ENCODE measurements at regions not wholly inside any gene's neighbourhood (a gene's known extent, or its start where the extent isn't known, plus 50 kb on each side); places are given as distances from the start of the nearest gene placed in this dataset.
"Not testable (repeated sequence)": the region's sequence is repeated elsewhere in the genome, so short reads cannot be mapped to it uniquely, and the experiment has no call there.

DNA sequence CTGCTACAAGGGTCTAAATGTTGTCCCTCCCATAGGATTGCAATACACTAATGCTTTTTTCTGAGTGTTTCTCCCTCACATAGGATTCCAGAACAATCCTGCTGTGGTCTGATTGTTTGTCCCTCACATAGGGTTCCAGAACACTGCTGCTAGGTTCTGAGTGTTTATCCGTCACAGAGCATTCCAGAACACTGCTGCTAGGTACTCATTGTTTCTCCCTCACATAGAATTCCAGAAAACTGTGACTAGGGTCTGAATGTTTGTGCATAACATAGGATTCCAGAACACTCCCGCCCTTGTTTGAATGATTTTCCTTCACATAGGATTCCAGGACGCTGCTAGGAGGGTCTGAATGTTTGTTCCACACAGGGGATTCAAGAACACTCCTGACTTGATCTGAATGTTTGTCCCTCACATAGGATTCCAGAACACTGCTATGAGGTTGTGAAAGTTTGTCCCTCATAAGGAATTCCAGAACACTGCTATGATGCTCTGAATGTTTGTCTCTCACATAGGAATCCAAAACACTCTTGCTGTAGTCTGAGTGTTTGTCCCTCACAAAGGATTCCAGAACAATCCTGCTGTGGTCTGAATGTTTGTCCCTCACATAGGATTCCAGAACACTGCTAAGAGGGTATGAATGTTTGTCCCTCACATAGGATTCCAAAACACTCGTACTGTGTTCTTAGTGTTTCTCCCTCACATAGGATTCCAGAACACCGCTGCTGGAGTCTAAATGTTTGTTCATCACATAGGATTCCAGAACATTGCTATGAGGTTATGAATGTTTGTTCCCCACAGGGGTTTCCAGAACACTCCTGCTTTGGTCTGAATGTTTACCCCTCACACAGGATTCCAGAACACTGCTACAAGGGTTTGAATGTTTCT lies 213.5 kb downstream of the FOXD4L6 start:
- no peak overlapping the region for H3K4me3 Mint-ChIP-seq
- no peak for ATAC-seq (ENCODE audit: low read depth in 2 of 2)
- peaks cover 55 to 85% of the 10 kb centered on the region in 2 donors for H3K36me3 Mint-ChIP-seq
- H3K27ac Mint-ChIP-seq = no peak overlapping the region
- H3K9me3 Mint-ChIP-seq = peaks cover 37 to 98% (median 92%) of the 10 kb centered on the region in 7 donors
- H3K27me3 Mint-ChIP-seq = no peaks in the 10 kb centered on the region
- H3K4me1 Mint-ChIP-seq = peaks cover 0 to 2% (median 0%) of the 10 kb centered on the region in 3 donors
- no peak for DNase-seq

DNA sequence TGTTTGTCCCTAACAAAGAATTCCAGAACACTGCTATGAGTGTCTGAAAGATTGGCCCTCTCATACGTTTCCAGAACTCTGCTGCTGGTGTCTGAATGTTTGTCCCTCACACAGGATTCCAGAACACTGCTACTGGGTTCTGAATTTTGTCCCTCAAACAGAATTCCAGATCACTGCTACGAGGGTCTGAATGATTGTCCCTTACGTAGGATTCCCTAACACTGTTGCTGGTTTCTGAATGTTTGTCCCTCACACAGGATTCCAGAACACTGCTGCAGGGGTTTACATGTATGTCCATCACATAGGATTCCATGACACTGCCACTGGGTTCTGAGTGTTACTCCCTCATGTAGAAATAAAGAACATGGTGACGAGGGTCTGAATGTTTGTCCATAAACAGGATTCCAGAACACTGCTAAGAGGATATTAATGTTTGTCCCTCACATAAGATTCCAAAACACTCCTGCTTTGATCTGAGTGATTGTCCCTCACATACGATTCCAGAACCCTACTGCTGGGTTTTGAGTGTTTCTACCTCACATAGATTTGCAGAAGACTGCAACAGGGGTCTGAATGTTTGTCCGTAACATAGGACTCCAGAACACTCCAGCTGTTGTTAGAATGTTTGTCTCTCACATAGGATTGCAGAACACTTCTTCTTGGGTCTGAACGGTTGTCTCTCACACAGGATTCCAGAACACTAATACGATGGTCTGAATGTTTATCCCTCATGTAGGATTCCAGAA lies 214.4 kb downstream of the FOXD4L6 start:
- peaks cover 0 to 2% (median 0%) of the 10 kb centered on the region in 3 donors for H3K4me1 Mint-ChIP-seq
- H3K27me3 Mint-ChIP-seq = no peaks in the 10 kb centered on the region
- no peak for DNase-seq
- H3K4me3 Mint-ChIP-seq = no peak overlapping the region
- H3K27ac Mint-ChIP-seq = peak overlapping the region in 1 of 6 donors; percentile 1
- no peak for ATAC-seq (ENCODE audit: low read depth in 2 of 2)
- peaks cover 39 to 98% (median 91%) of the 10 kb centered on the region in 7 donors for H3K9me3 Mint-ChIP-seq
- H3K36me3 Mint-ChIP-seq = peaks cover 56 to 89% of the 10 kb centered on the region in 2 donors

DNA sequence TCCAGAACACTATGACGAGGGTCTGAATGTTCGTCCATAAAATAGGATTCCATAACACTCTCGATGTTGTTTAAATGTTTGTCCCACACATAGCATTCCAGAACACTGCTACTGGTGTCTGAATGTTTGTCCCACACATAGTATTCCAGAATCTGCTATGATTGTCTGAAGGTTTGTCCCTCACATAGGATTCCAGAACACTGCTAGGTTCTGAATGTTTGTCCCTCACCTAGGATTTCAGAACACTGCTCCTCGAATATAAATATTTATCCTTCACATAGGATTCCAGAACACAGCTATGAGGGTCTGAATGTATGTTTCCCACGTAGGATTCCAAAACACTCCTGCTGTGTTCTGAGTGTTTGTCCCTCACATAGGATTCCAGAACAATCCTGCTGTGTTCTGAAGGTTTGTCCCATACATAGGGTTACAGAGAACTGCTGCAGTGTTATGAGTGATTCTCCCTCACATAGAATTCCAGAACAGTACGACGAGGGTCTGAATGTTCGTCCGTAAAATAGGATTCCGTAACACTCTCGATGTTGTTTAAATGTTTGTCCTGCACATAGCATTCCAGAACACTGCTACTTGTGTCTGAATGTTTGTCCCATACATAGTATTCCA lies 215.3 kb downstream of the FOXD4L6 start:
- Mint-ChIP-seq H3K27ac (peak overlapping the region in 1 of 6 donors; percentile 15), H3K36me3 (peaks cover 62 to 83% of the 10 kb centered on the region in 2 donors), H3K27me3 (no peaks in the 10 kb centered on the region), H3K4me3 (no peak overlapping the region), H3K9me3 (peaks cover 40 to 98% (median 91%) of the 10 kb centered on the region in 7 donors), H3K4me1 (no peaks in the 10 kb centered on the region)
- ATAC-seq (ENCODE audit: low read depth in 2 of 2) = no peak
- DNase-seq = no peak

DNA sequence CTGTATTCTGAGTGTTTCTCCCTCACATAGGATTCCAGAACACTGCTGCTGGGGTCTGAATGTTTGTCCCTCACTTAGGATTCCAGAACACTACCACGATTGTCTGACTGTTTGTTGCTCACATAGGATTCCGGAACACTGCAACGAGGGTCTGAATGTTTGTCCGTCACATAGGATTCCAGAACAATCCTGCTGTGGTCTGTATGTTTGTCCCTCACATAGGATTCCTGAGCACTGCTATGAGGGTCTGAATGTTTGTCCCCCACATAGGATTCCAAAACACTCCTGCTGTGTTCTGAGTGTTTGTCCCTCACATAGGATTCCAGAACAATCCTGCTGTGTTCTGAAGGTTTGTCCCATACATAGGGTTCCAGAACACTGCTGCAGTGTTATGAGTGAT lies 215.8 kb downstream of the FOXD4L6 start:
- peaks cover 62 to 83% of the 10 kb centered on the region in 2 donors for H3K36me3 Mint-ChIP-seq
- not testable (repeated sequence) for H3K4me3 Mint-ChIP-seq; ATAC-seq (ENCODE audit: low read depth in 2 of 2)

DNA sequence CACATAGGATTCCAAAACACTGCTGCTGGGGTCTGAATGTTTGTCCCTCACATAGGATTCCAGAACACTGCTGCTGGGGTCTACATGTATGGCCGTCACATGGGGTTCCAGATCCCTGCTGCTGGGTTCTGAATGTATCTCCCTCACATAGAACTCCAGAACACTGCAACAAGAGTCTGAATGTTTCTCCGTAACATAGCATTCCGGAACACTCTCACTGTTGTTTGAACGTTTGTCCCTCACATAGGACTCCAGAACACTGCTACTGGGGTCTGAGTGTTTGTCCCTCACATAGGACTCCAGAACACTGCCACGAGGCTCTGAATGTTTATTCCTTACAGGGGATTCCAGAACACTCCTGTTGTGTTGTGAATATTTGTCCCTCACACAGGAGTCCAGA lies 216.8 kb downstream of the FOXD4L6 start:
- Mint-ChIP-seq H3K36me3 (peaks cover 57 to 85% of the 10 kb centered on the region in 2 donors), H3K27me3 (no peaks in the 10 kb centered on the region), H3K9me3 (peaks cover 41 to 100% (median 95%) of the 10 kb centered on the region in 7 donors), H3K27ac (no peak overlapping the region), H3K4me1 (no peaks in the 10 kb centered on the region), H3K4me3 (no peak overlapping the region)
- ATAC-seq (ENCODE audit: low read depth in 2 of 2) = no peak
- DNase-seq = no peak

More for the DNA sequence above, 215.8 kb downstream of the FOXD4L6 start:
- H3K27me3 Mint-ChIP-seq, H3K4me1 Mint-ChIP-seq, DNase-seq, H3K27ac Mint-ChIP-seq: not testable (repeated sequence)
- peaks cover 39 to 98% (median 92%) of the 10 kb centered on the region in 7 donors for H3K9me3 Mint-ChIP-seq

DNA sequence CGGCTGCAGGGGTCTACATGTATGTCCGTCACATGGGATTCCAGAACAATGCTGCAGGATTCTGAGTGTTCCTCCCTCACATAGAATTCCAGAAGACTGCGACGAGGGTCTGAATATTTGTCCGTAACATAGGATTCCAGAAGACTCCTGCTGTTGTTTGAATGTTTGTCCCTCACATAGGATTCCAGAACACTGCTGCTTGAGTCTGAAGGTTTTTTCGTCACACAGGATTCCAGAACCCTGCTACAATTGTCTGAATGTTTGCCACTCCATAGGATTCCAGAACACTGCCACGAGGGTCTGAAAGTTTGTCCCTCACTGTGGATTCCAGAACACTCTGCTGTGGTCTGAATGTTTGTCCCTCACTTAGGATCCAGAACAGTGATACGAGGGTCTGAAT lies 217.5 kb downstream of the FOXD4L6 start:
- not testable (repeated sequence) for ATAC-seq (ENCODE audit: low read depth in 2 of 2); DNase-seq; H3K4me1 Mint-ChIP-seq; H3K4me3 Mint-ChIP-seq; H3K27me3 Mint-ChIP-seq; H3K27ac Mint-ChIP-seq
- Mint-ChIP-seq H3K36me3 (peaks cover 51 to 86% of the 10 kb centered on the region in 2 donors), H3K9me3 (peaks cover 45 to 100% (median 95%) of the 10 kb centered on the region in 7 donors)

DNA sequence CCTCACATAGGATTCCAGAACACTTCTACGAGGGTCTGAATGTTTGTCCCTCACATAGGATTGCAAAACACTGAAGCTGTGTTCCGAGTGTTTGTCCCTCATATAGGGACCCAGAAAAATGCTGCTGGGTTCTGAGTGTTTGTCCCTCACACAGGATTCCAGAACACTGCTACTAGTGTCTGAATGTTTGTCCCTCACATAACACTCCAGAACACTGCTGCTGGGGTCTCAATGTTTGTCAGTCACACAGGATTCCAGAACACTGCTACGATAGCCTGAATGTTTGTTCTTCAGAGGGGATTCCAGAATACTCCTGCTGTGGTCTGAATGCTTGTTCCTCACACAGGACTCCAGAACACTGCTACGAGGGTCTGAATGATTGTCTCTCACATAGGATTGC lies 218.7 kb downstream of the FOXD4L6 start:
- DNase-seq (no peak), ATAC-seq (ENCODE audit: low read depth in 2 of 2) (no peak)
- no peaks in the 10 kb centered on the region for H3K27me3 Mint-ChIP-seq
- peaks cover 37 to 100% (median 95%) of the 10 kb centered on the region in 7 donors for H3K9me3 Mint-ChIP-seq
- peaks cover 41 to 83% of the 10 kb centered on the region in 2 donors for H3K36me3 Mint-ChIP-seq
- no peaks in the 10 kb centered on the region for H3K4me1 Mint-ChIP-seq
- H3K27ac Mint-ChIP-seq = no peak overlapping the region
- no peak overlapping the region for H3K4me3 Mint-ChIP-seq

DNA sequence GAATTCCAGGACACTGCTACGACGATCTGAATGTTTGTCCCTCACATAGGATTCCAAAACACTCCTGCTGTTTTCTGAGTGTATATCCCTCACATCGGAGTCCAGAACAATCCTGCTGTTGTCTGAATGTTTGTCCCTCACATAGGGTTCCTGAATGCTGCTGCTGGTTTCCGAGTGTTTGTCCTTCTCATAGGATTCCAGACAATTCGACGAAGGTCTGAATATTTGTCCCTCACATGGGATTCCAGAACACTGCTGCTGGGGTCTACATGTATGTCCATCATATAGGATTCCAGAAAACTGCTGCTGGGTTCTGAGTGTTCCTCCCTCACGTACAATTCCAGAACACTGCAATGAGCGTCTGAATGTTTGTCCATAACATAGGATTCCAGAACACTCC lies 219.4 kb downstream of the FOXD4L6 start:
- H3K27ac Mint-ChIP-seq, H3K4me3 Mint-ChIP-seq: not testable (repeated sequence)

DNA sequence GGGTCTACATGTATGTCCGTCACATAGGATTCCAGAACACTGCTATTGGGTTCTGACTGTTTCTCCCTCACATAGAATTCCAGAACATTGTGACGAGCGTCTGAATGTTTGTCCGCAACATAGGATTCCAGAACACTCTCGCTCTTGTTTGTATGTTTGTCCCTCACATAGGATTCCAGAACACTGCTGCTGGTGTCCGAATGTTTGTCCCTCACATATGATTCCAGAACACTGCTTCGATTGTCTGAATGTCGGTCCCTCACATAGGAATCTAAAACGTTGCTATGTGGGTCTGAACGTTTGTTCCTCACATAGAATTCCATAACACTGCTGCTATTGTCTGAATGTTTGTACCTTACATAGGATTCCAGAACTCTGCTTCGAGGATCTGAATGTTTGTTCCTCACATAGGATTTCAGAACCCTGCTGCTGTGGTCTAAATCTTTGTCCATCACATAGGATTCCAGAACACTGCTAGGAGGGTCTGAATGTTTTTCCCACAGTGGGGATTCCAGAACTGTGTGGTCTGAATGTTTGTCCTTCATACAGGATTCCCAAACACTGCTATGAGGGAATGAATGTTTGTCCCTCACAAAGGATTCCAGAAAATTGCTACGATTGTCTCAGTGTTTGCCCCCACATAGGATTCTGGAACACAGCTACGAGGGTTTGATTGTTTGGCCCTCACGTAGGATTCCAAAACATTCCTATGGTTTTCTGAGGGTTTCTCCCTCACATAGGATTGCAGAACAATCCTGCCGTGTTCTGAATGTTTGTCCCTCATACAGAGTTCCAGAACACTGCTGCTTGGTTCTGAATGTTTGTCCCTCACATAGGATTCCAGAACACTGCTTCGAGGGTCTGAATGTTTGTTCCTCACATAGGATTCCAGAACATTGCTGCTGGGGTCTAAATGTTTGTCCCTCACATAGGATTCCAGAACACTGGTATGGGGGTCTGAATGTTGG lies 220.5 kb downstream of the FOXD4L6 start:
- Mint-ChIP-seq H3K4me1 (no peaks in the 10 kb centered on the region), H3K36me3 (peaks cover 29 to 67% of the 10 kb centered on the region in 2 donors), H3K27me3 (no peaks in the 10 kb centered on the region), H3K27ac (no peak overlapping the region), H3K4me3 (no peak overlapping the region), H3K9me3 (peaks cover 28 to 100% (median 95%) of the 10 kb centered on the region in 7 donors)
- ATAC-seq (ENCODE audit: low read depth in 2 of 2) (no peak), DNase-seq (no peak)

More for the DNA sequence above, 219.4 kb downstream of the FOXD4L6 start:
- Mint-ChIP-seq H3K36me3 (peaks cover 38 to 76% of the 10 kb centered on the region in 2 donors), H3K9me3 (peaks cover 33 to 100% (median 95%) of the 10 kb centered on the region in 7 donors)
- ATAC-seq (ENCODE audit: low read depth in 2 of 2); H3K27me3 Mint-ChIP-seq; DNase-seq; H3K4me1 Mint-ChIP-seq: not testable (repeated sequence)

DNA sequence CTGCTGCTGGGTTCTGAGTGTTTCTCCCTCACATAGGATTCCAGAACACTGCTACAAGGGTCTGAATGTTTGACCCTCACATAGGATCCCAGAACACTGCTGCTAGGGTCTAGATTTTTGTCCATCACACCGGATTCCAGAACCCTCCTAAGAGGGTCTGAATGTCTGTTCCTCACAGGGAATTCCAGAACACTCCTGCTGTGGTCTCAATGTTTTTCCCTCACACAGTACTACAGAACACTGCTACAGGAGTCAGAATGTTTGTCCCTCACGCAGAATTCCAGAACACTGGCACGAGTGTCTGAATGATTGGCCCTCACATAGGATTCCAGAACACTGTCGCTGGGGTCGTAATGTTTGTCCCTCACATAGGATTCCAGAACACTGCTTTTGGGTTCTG lies 221.6 kb downstream of the FOXD4L6 start:
- H3K4me1 Mint-ChIP-seq; H3K27ac Mint-ChIP-seq; DNase-seq; H3K27me3 Mint-ChIP-seq; H3K4me3 Mint-ChIP-seq; ATAC-seq (ENCODE audit: low read depth in 2 of 2): not testable (repeated sequence)
- H3K36me3 Mint-ChIP-seq = peaks cover 31 to 62% of the 10 kb centered on the region in 2 donors
- H3K9me3 Mint-ChIP-seq = peaks cover 24 to 100% (median 96%) of the 10 kb centered on the region in 7 donors

DNA sequence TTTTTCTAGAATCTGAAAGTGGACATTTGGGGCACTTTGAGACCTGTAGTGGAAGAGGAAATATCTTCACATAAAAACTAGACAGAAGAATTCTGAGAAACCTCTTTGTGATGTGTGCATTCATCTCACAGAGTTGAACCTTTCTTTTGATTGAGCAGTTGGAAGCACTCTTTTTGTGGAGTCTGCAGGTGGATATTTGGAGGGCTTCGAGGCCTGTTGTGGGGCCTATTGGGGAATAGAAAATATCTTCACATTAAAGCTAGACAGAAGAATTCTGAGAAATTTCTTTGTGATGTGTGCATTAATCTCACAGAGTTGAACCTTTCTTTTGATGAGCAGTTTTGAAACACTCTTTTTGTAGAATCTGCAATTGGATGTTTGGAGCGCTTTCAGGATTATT lies 236.2 kb downstream of the FOXD4L6 start:
- H3K27ac Mint-ChIP-seq; H3K4me1 Mint-ChIP-seq; H3K27me3 Mint-ChIP-seq; DNase-seq; H3K4me3 Mint-ChIP-seq; ATAC-seq (ENCODE audit: low read depth in 2 of 2): not testable (repeated sequence)
- peaks cover 5 to 100% (median 98%) of the 10 kb centered on the region in 7 donors for H3K9me3 Mint-ChIP-seq
- H3K36me3 Mint-ChIP-seq = peaks cover 48 to 66% of the 10 kb centered on the region in 2 donors

DNA sequence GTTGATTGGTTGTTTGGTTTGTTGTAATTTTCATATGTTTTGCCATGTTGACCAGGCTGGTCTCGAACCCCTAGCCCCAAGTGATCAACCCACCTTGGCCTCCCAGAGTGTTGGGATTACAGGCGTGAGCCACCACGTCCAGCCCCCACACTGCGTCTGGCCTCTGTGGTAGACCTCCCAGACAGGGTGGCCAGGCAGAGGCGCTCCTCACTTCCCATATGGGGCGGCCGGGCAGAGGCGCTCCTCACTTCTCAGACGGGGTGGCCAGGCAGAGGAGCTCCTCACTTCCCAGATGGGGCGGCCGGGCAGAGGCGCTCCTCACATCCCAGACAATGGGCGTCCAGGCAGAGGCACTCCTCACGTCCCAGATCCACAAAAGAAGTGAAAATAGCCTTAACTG lies 242.6 kb downstream of the FOXD4L6 start:
- not testable (repeated sequence) for H3K4me1 Mint-ChIP-seq; ATAC-seq (ENCODE audit: low read depth in 2 of 2); H3K27me3 Mint-ChIP-seq; DNase-seq; H3K4me3 Mint-ChIP-seq; H3K27ac Mint-ChIP-seq
- Mint-ChIP-seq H3K9me3 (peaks cover 0 to 92% (median 87%) of the 10 kb centered on the region in 7 donors), H3K36me3 (peaks cover 22 to 31% of the 10 kb centered on the region in 2 donors)

Measured in naive B cell (primary cell).